HepG2 (cell line): ENCODE measurements at regions not wholly inside any gene's neighbourhood (a gene's known extent, or its start where the extent isn't known, plus 50 kb on each side); places are given as distances from the start of the nearest gene placed in this dataset.

Source experiments
- ATAC-seq: fragments of 200-7000 bp; cut with Tn5 transposase; 3 replicates; pipeline ENCODE4 v1.9.1; 2020; ENCODE audit warnings: mild to moderate bottlenecking, moderate library complexity
- BruUV-seq: library from RNA; stranded (reverse); fragments of 400-500 nt; replicated peaks from 2 replicates; lab custom pipeline; 2021; lab: Mats Ljungman, UMichigan
- CTCF ChIA-PET: fragments of 300-600 bp; formaldehyde crosslinking; extraction: SDS; loops from one replicate; lab custom pipeline; 2021; ENCODE audit warnings: low total read pairs, inconsistent platforms, low intra/inter-chr PET ratio; lab: Yijun Ruan, JAX
- POLR2A ChIA-PET: fragments of 350-600 bp; sonication (Branson Sonifier 250); formaldehyde crosslinking; loops from one replicate; lab custom pipeline; 2020; ENCODE audit warnings: antibody characterized with exemption, inconsistent platforms; lab: Yijun Ruan, JAX
- DNase-seq: peaks from one replicate; pipeline ENCODE4 v3.0.0-alpha.2; 2015; ENCODE audit warnings: low spot score
- FAIRE-seq: peaks from 3 replicates; lab custom pipeline; 2011; peaks lifted over from hg19 to GRCh38; lab: Jason Lieb, UNC
- H2AFZ ChIP-seq: one replicate; pipeline ENCODE4 v1.6.1; 2011; ENCODE audit warnings: low read length, inconsistent platforms
- H3K27ac ChIP-seq: fragments of 300-600 bp; 3 replicates; pipeline ENCODE4 v1.8.0; 2011; ENCODE audit warnings: mixed run types, mild to moderate bottlenecking, mixed read lengths, low read length, inconsistent platforms; ENCODE audit not compliant: insufficient read depth; ENCODE audit errors: extremely low read length
- H3K27me3 ChIP-seq, 2 experiments: fragments of 200-600 bp in 1 of 2; 2 replicates in 1 of 2; 3 replicates in 1 of 2; pipeline versions ENCODE4 v1.6.0 to v1.8.0; 2011; ENCODE audit warnings: low read length in 2 of 2, mild to moderate bottlenecking in 2 of 2, moderate library complexity in 2 of 2, inconsistent platforms in 1 of 2; ENCODE audit not compliant: insufficient read depth in 2 of 2, control insufficient read depth in 1 of 2
- H3K36me3 ChIP-seq, 2 experiments: fragments of 200-600 bp in 1 of 2; replicated peaks in 1 of 2; 2 replicates in 1 of 2; 3 replicates in 1 of 2; pipeline versions ENCODE4 v1.5.1 to v1.8.0; 2011; ENCODE audit warnings: low read length in 2 of 2, inconsistent platforms in 1 of 2; ENCODE audit not compliant: insufficient read depth in 2 of 2, control insufficient read depth in 1 of 2
- H3K4me1 ChIP-seq: 2 replicates; pipeline ENCODE4 v1.5.1; 2012; ENCODE audit warnings: low read length, inconsistent platforms; ENCODE audit not compliant: insufficient read depth
- H3K4me2 ChIP-seq: 2 replicates; pipeline ENCODE4 v1.6.0; 2011; ENCODE audit warnings: low read depth, low read length, inconsistent platforms
- H3K4me3 ChIP-seq, 3 experiments: fragments of 200-600 bp in 1 of 3; sonication (generic), shearing (Covaris generic) in 1 of 3; replicated peaks in 1 of 3; 2 replicates each; pipeline ENCODE4 v1.5.1; 2011 to 2016; ENCODE audit warnings: low read length in 3 of 3, inconsistent platforms in 2 of 3, low read depth in 2 of 3, mild to moderate bottlenecking in 2 of 3, control low read depth in 1 of 3, mixed read lengths in 1 of 3; ENCODE audit not compliant: insufficient read depth in 1 of 3
- H3K79me2 ChIP-seq: one replicate; pipeline ENCODE4 v1.6.1; 2011; ENCODE audit warnings: low read length, inconsistent platforms; ENCODE audit not compliant: insufficient read depth
- H3K9ac ChIP-seq: 2 replicates; pipeline ENCODE4 v1.6.0; 2011; ENCODE audit warnings: mild to moderate bottlenecking, low read depth, low read length, inconsistent platforms; ENCODE audit not compliant: insufficient read depth
- H3K9me3 ChIP-seq: 2 replicates; pipeline ENCODE4 v1.5.1; 2012; ENCODE audit warnings: mild to moderate bottlenecking, low read length
- H4K20me1 ChIP-seq: 2 replicates; pipeline ENCODE4 v1.6.0; 2011; ENCODE audit warnings: inconsistent platforms, mild to moderate bottlenecking, low read length, moderate library complexity; ENCODE audit not compliant: insufficient read depth
- FIP1L1 ChIP-seq: fragments of 200-400 bp; formaldehyde crosslinking; IDR thresholded peaks from 2 replicates; pipeline ENCODE4 v1.6.1; 2018; ENCODE audit warnings: low read depth, mild to moderate bottlenecking, low read length, moderate library complexity, borderline replicate concordance; ENCODE audit not compliant: insufficient read depth
- IRF9 ChIP-seq: sonication (generic); formaldehyde crosslinking; IDR thresholded peaks from 2 replicates; pipeline ENCODE4 v1.8.0; 2022; ENCODE audit warnings: missing genetic modification reagents, mild to moderate bottlenecking, borderline replicate concordance
- NFKBIZ ChIP-seq: IDR thresholded peaks from 2 replicates; pipeline ENCODE4 v1.6.1; 2018; ENCODE audit warnings: missing genetic modification reagents, missing compliant biosample characterization
- PAF1 ChIP-seq: IDR thresholded peaks from 2 replicates; pipeline ENCODE4 v1.6.1; 2016; ENCODE audit warnings: missing genetic modification reagents, missing compliant biosample characterization
- SKI ChIP-seq: fragments of 450-650 bp; IDR thresholded peaks from one replicate; pipeline ENCODE4 v1.6.1; 2018; ENCODE audit warnings: mild to moderate bottlenecking; ENCODE audit not compliant: partially characterized antibody
- ZBTB3 ChIP-seq: sonication (generic); formaldehyde crosslinking; IDR thresholded peaks from 2 replicates; pipeline ENCODE4 v1.4.0; 2020; ENCODE audit warnings: low read depth, mild to moderate bottlenecking, moderate library complexity, missing genetic modification reagents, borderline replicate concordance
- ZBTB7A ChIP-seq: sonication (generic); formaldehyde crosslinking; IDR thresholded peaks from 2 replicates; pipeline ENCODE4 v1.8.0; 2022; ENCODE audit warnings: mild to moderate bottlenecking, missing genetic modification reagents
- ZFP41 ChIP-seq: sonication (generic); formaldehyde crosslinking; IDR thresholded peaks from 2 replicates; pipeline ENCODE4 v1.4.0; 2020; ENCODE audit warnings: mild to moderate bottlenecking, missing genetic modification reagents, borderline replicate concordance
- ZFYVE20 ChIP-seq: sonication (generic); formaldehyde crosslinking; IDR thresholded peaks from 2 replicates; pipeline ENCODE4 v1.8.0; 2023; ENCODE audit warnings: low read depth, mild to moderate bottlenecking, moderate library complexity, missing genetic modification reagents, borderline replicate concordance
- ZNF232 ChIP-seq: sonication (generic); formaldehyde crosslinking; IDR thresholded peaks from 2 replicates; pipeline ENCODE4 v1.4.0; 2020; ENCODE audit warnings: missing genetic modification reagents, borderline replicate concordance
- ZNF335 ChIP-seq: sonication (generic); formaldehyde crosslinking; IDR thresholded peaks from 2 replicates; pipeline ENCODE4 v1.4.0; 2020; ENCODE audit warnings: missing genetic modification reagents
- ZNF558 ChIP-seq: sonication (generic); formaldehyde crosslinking; IDR thresholded peaks from 2 replicates; pipeline ENCODE4 v1.9.0; 2022; ENCODE audit warnings: mild to moderate bottlenecking, missing genetic modification reagents, borderline replicate concordance
- WGBS: methylation state at CpG from one replicate; pipeline ENCODE4 v1.1.6; 2017; ENCODE audit warnings: low lambda C conversion rate; 5-methylcytosine and 5-hydroxymethylcytosine counted together
- in situ Hi-C: cut with HindIII; loops from 2 replicates; pipeline ENCODE4 v1.10.0; 2017; ENCODE audit warnings: low pct_unique_long_range_greater_than_20kb; ENCODE audit not compliant: extremely low pct_ligation_motif_present
- intact Hi-C: fragments of 100-400 bp; cut with micrococcal nuclease; formaldehyde crosslinking; loops from one replicate; pipeline ENCODE4 v1.10.0; 2022; ENCODE audit not compliant: unreplicated experiment
- TF ChIP-seq, protein P1 (sequence below): IDR thresholded peaks from 2 replicates; pipeline ENCODE4 v1.6.1; 2016; ENCODE audit warnings: low read depth, missing genetic modification reagents, missing compliant biosample characterization

- no TSS peak for BruUV-seq
- TF ChIP-seq ZNF232 (CRISPR knock-in tag): no peak
- no peak for TF ChIP-seq ZBTB7A (CRISPR knock-in tag)
- TF ChIP-seq FIP1L1: no peak
- no peak for TF ChIP-seq ZNF558 (CRISPR knock-in tag)
- no peak for TF ChIP-seq PAF1 (CRISPR knock-in tag)
- no peak for TF ChIP-seq ZFYVE20 (CRISPR knock-in tag)
- no peak for TF ChIP-seq IRF9 (CRISPR knock-in tag)
- TF ChIP-seq, protein P1, sequence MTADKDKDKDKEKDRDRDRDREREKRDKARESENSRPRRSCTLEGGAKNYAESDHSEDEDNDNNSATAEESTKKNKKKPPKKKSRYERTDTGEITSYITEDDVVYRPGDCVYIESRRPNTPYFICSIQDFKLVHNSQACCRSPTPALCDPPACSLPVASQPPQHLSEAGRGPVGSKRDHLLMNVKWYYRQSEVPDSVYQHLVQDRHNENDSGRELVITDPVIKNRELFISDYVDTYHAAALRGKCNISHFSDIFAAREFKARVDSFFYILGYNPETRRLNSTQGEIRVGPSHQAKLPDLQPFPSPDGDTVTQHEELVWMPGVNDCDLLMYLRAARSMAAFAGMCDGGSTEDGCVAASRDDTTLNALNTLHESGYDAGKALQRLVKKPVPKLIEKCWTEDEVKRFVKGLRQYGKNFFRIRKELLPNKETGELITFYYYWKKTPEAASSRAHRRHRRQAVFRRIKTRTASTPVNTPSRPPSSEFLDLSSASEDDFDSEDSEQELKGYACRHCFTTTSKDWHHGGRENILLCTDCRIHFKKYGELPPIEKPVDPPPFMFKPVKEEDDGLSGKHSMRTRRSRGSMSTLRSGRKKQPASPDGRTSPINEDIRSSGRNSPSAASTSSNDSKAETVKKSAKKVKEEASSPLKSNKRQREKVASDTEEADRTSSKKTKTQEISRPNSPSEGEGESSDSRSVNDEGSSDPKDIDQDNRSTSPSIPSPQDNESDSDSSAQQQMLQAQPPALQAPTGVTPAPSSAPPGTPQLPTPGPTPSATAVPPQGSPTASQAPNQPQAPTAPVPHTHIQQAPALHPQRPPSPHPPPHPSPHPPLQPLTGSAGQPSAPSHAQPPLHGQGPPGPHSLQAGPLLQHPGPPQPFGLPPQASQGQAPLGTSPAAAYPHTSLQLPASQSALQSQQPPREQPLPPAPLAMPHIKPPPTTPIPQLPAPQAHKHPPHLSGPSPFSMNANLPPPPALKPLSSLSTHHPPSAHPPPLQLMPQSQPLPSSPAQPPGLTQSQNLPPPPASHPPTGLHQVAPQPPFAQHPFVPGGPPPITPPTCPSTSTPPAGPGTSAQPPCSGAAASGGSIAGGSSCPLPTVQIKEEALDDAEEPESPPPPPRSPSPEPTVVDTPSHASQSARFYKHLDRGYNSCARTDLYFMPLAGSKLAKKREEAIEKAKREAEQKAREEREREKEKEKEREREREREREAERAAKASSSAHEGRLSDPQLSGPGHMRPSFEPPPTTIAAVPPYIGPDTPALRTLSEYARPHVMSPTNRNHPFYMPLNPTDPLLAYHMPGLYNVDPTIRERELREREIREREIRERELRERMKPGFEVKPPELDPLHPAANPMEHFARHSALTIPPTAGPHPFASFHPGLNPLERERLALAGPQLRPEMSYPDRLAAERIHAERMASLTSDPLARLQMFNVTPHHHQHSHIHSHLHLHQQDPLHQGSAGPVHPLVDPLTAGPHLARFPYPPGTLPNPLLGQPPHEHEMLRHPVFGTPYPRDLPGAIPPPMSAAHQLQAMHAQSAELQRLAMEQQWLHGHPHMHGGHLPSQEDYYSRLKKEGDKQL (CRISPR knock-in tag): no peak
- no peak for TF ChIP-seq ZNF335 (CRISPR knock-in tag)
- TF ChIP-seq SKI: no peak
- no peak for TF ChIP-seq NFKBIZ (CRISPR knock-in tag)
- TF ChIP-seq ZFP41: no peak
- TF ChIP-seq ZBTB3 (CRISPR knock-in tag): no peak
- no peak overlapping the region for H2AFZ ChIP-seq
- no peak for DNase-seq
- no peaks in the 10 kb centered on the region for H3K27me3 ChIP-seq
- no peaks in the 10 kb centered on the region for H4K20me1 ChIP-seq
- H3K79me2 ChIP-seq: no peaks in the 10 kb centered on the region
- H3K4me1 ChIP-seq: no peaks in the 10 kb centered on the region
- no peak overlapping the region for H3K9ac ChIP-seq
- intact Hi-C loops (no loop called here), in situ Hi-C loops (no loop called here)
- no peak overlapping the region for H3K4me2 ChIP-seq
- no peak overlapping the region for H3K27ac ChIP-seq
- no peak for FAIRE-seq
- 0% methylated on average over 3 of the region's 3 CpGs for WGBS
- ATAC-seq: no peak
- H3K4me3 ChIP-seq: no peak overlapping the region
- H3K9me3 ChIP-seq: peaks cover 62% of the 10 kb centered on the region
- no peaks in the 10 kb centered on the region for H3K36me3 ChIP-seq
- ChIA-PET POLR2A (no interaction called here), CTCF (no interaction called here)
These were observed 371.7 kb upstream of the LRRC7 start for GRCh38 chr1:69196071-69196470.
